ENCODE measurements at regions not wholly inside any gene's neighbourhood (a gene's known extent, or its start where the extent isn't known, plus 50 kb on each side); places are given as distances from the start of the nearest gene placed in this dataset.

DNA sequence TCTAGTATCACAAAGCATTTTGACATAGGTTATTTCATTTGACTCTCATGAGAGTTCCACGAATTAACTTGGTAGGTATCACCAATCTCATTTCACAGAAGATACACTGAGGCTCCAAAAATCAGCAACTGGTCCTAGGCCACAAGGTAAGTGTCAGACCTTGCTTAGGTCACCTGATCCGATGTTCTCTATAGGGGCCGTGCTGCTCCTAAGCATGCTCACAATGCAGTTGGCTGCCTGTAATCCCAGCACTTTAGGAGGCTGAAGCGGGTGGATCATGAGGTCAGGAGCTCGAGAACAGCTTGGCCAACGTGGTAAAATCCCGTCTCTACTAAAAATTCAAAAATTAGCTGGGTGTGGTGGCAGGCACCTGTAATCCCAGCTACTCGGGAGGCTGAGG, 78.7 kb upstream of the FOXN3 start:
- Mint-ChIP-seq H3K36me3 (ENCODE audit: insufficient read depth) (no peaks in the 10 kb centered on the region), H3K27ac (no peak overlapping the region), H3K27me3 (no peaks in the 10 kb centered on the region), H3K4me3 (ENCODE audit: low read depth) (no peak overlapping the region), H3K4me1 (ENCODE audit: low read depth) (peaks cover 7% of the 10 kb centered on the region), H3K9me3 (ENCODE audit: low read depth) (no peaks in the 10 kb centered on the region)
- no peak for DNase-seq (ENCODE audit: low spot score, unreplicated experiment)
- TF ChIP-seq, protein P1, sequence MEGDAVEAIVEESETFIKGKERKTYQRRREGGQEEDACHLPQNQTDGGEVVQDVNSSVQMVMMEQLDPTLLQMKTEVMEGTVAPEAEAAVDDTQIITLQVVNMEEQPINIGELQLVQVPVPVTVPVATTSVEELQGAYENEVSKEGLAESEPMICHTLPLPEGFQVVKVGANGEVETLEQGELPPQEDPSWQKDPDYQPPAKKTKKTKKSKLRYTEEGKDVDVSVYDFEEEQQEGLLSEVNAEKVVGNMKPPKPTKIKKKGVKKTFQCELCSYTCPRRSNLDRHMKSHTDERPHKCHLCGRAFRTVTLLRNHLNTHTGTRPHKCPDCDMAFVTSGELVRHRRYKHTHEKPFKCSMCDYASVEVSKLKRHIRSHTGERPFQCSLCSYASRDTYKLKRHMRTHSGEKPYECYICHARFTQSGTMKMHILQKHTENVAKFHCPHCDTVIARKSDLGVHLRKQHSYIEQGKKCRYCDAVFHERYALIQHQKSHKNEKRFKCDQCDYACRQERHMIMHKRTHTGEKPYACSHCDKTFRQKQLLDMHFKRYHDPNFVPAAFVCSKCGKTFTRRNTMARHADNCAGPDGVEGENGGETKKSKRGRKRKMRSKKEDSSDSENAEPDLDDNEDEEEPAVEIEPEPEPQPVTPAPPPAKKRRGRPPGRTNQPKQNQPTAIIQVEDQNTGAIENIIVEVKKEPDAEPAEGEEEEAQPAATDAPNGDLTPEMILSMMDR (IDR thresholded peaks at IDR 0.05; ENCODE audit: unreplicated experiment), result no peak

DNA sequence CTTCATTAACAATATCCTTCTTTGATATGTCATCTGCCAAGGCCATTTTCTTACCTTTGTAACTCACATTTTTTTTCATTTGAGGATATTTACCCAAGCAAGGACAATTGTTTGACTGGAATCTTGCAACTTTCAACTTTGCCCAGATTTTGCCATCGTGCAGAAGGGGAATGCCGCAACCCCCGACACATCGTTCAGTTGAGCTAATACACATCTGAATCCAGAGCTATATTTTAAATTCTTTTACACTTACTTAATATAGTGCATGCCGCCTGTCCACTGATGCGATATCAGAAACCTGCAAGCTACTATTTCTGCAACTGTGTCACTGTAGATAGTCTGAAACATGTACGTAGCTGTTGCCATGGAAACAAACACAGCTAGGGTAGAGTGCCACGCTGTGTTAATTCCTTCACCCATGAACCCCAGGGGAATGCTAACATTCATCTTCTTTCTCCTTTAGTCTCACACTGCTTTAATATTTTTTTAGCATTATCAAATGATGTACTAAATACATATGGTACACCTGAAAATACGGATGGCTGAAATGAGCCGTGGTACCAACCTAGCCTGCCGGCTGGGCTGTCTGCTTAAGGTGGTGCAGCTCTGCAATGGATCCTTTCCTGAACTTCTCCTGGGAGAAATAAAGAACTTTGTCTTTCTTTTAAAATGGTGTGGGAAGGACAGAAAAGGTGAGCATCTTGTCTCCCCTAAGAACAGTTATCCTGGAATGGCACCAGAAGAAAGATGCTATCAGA, 77.0 kb upstream of the FOXN3 start:
- H3K4me1 Mint-ChIP-seq (ENCODE audit: low read depth), result peaks cover 7% of the 10 kb centered on the region
- H3K27ac Mint-ChIP-seq, result no peak overlapping the region
- no peak for DNase-seq (ENCODE audit: low spot score, unreplicated experiment)
- H3K27me3 Mint-ChIP-seq, result peaks cover 3% of the 10 kb centered on the region
- no peaks in the 10 kb centered on the region for H3K9me3 Mint-ChIP-seq (ENCODE audit: low read depth)
- TF ChIP-seq, protein P1 (IDR thresholded peaks at IDR 0.05; ENCODE audit: unreplicated experiment), result no peak
- H3K4me3 Mint-ChIP-seq (ENCODE audit: low read depth), result no peak overlapping the region
- H3K36me3 Mint-ChIP-seq (ENCODE audit: insufficient read depth), result no peaks in the 10 kb centered on the region

DNA sequence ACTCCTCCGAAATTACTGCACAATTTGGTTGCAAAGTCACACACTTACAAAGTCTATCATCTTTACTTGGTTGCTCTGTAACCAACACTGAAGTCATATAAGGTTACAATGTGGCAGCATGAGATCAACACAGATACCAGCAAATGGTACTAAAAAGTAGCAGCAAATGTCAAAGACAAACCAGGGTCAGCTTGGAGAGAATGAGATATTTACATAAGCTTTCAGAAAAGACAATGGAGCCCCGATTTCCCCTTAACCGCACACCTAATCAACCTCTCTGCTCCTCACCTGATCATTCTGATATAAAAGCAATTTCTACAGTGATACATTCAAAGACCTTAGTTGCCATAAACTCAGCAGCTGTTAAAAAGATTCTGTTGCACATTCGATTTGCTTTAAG, 76.4 kb upstream of the FOXN3 start:
- peaks cover 3% of the 10 kb centered on the region for H3K27me3 Mint-ChIP-seq
- no peak for DNase-seq (ENCODE audit: low spot score, unreplicated experiment)
- no peaks in the 10 kb centered on the region for H3K9me3 Mint-ChIP-seq (ENCODE audit: low read depth)
- TF ChIP-seq, protein P1 (IDR thresholded peaks at IDR 0.05; ENCODE audit: unreplicated experiment), result no peak
- H3K4me1 Mint-ChIP-seq (ENCODE audit: low read depth), result peaks cover 7% of the 10 kb centered on the region
- H3K4me3 Mint-ChIP-seq (ENCODE audit: low read depth), result no peak overlapping the region
- H3K36me3 Mint-ChIP-seq (ENCODE audit: insufficient read depth), result no peaks in the 10 kb centered on the region
- no peak overlapping the region for H3K27ac Mint-ChIP-seq

DNA sequence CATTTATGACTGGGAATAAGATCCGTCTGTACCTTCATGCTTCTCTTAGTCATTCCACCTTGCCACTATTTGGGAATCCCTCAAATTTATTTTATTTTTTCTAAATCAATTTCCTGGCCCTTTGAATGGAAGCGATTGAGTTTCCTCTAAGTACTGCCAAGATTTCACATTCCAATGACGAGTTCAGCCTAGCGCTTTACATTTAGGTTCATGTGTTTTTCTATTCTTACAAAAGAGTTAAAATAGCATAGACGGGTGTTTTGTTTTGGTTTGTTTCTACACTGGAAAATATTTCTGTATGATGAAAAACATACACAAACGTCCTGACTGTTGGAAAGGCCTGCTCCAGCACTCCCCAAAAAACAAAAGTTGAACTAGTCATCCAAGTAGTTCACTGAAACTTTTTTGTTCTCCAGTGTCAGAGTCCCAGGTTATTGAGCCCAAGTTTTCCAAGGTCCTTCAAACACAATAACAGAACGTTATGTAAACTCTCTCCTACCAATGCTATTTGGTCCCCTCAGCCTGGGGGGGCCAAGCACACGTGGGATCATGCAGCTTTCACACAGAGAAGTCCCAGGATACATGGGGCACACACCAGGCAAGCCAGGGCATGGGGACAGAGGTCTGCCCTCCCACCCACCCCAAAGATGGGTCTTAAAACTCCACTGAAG, 74.8 kb upstream of the FOXN3 start:
- Mint-ChIP-seq H3K9me3 (ENCODE audit: low read depth) (no peaks in the 10 kb centered on the region), H3K27ac (no peak overlapping the region), H3K4me1 (ENCODE audit: low read depth) (peaks cover 7% of the 10 kb centered on the region), H3K36me3 (ENCODE audit: insufficient read depth) (no peaks in the 10 kb centered on the region), H3K4me3 (ENCODE audit: low read depth) (no peak overlapping the region), H3K27me3 (peaks cover 3% of the 10 kb centered on the region)
- no peak for DNase-seq (ENCODE audit: low spot score, unreplicated experiment)
- TF ChIP-seq, protein P1 (IDR thresholded peaks at IDR 0.05; ENCODE audit: unreplicated experiment), result no peak

DNA sequence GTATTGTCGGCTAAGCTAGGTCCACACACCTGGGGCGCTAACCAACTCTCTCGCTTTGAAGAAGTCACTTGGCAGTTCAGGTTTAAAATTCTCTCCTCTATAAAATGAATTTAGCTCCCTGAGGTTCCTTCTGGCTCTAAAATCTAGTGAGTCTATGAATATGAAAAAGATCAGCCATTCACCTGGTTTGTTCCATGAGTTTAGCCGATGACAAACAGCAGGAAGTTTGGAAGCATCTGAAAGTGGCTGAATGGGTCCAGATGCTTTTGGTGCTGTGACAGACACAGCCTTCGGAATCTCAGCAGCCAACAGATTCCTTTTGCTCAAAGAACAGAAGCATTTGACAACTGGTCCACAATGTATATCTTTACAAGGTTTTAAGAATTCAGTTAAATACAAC, 73.4 kb upstream of the FOXN3 start:
- no peak overlapping the region for H3K27ac Mint-ChIP-seq
- peaks cover 7% of the 10 kb centered on the region for H3K4me1 Mint-ChIP-seq (ENCODE audit: low read depth)

More for the DNA sequence above, 73.4 kb upstream of the FOXN3 start:
- Mint-ChIP-seq H3K36me3 (ENCODE audit: insufficient read depth) (no peaks in the 10 kb centered on the region), H3K4me3 (ENCODE audit: low read depth) (no peak overlapping the region), H3K27me3 (peaks cover 3% of the 10 kb centered on the region), H3K9me3 (ENCODE audit: low read depth) (no peaks in the 10 kb centered on the region)
- DNase-seq (ENCODE audit: low spot score, unreplicated experiment), result no peak
- TF ChIP-seq, protein P1 (IDR thresholded peaks at IDR 0.05; ENCODE audit: unreplicated experiment), result no peak
